ENCODE measurements at regions not wholly inside any gene's neighbourhood (a gene's known extent, or its start where the extent isn't known, plus 50 kb on each side); places are given as distances from the start of the nearest gene placed in this dataset.
A peak's percentile ranks its signal among the peaks of the same experiment; 100 is the strongest.

DNA sequence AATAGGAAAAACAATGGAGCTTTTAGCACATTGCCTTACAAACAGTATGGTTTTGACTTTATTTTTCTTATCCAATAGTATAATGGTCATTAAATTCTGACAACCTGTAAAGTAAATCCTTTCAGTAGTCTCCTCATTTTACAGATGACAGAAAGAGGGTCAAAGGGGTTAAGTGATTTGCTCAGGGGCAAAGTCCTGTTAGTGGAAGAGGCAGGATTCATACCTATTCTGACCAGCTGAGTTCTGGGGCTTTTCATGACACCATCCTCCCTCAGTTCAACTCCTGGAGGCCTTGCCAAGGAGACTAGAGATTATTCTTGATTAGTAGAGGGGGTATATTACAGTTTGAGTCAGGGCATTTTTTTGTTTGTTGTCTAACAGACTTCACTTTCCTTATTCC lies 278.7 kb upstream of the DUSP10 start:
- peaks cover 0 to 1% of the 10 kb centered on the region in 2 donors for H3K9me3 Mint-ChIP-seq
- peaks cover 0 to 15% of the 10 kb centered on the region in 2 donors for H3K27me3 Mint-ChIP-seq
- ATAC-seq (replicated peaks) (no peak), DNase-seq (no peak)
- no peak overlapping the region for H3K4me3 Mint-ChIP-seq
- peaks cover 0 to 5% of the 10 kb centered on the region in 2 donors for H3K4me1 Mint-ChIP-seq
- H3K27ac Mint-ChIP-seq = no peak overlapping the region
- no peaks in the 10 kb centered on the region for H3K36me3 Mint-ChIP-seq

GRCh38 chr1:222019029-222019428 lies 277.1 kb upstream of the DUSP10 start:
- H3K27me3 Mint-ChIP-seq = peaks cover 0 to 13% of the 10 kb centered on the region in 2 donors
- H3K27ac Mint-ChIP-seq = no peak overlapping the region
- peaks cover 0 to 1% of the 10 kb centered on the region in 2 donors for H3K9me3 Mint-ChIP-seq
- DNase-seq (no peak), ATAC-seq (replicated peaks) (no peak)
- no peak overlapping the region for H3K4me3 Mint-ChIP-seq
- peaks cover 0 to 5% of the 10 kb centered on the region in 2 donors for H3K4me1 Mint-ChIP-seq
- H3K36me3 Mint-ChIP-seq = no peaks in the 10 kb centered on the region

DNA sequence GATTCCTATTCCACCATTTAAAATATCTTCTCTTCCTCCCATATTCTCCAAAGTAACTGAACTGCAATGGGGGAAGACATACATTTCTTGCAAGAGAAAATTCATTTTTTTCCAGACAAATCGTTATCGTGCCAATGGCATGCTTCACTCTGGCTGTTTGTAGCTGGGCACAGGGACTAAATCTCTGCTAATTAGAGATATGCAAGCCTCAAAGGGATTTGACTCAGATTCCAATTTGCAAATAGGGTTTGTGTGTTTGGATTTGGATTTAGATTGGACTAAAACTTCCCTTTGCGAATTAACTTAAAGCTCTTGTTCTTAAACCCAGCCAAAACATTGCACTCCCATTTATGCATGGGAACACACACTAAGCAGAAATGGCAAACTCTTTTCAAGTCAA lies 276.2 kb upstream of the DUSP10 start:
- no peak for ATAC-seq (replicated peaks)
- no peak overlapping the region for H3K4me3 Mint-ChIP-seq
- H3K27ac Mint-ChIP-seq = no peak overlapping the region
- peaks cover 0 to 12% of the 10 kb centered on the region in 2 donors for H3K27me3 Mint-ChIP-seq
- peaks cover 0 to 1% of the 10 kb centered on the region in 2 donors for H3K9me3 Mint-ChIP-seq
- DNase-seq = no peak
- no peaks in the 10 kb centered on the region for H3K36me3 Mint-ChIP-seq
- peaks cover 2 to 5% of the 10 kb centered on the region in 2 donors for H3K4me1 Mint-ChIP-seq

DNA sequence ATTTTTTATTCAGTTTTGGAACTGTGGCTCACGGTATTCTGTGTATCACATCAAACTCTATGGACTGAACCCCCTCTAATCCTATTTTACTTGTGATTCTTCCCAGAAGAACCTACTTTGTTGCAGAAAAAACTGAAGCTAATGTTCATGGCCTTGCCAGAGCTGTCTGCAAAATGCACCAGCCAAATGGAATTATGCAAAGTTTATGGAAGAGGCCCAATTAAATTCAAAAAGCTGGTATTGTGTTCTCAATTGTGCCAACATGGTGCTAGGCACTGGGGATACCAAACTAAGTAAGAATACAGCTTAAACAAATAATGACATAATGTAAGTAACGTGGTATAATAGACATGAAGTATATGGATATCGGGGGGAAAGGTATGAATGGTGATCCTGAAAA lies 273.8 kb upstream of the DUSP10 start:
- no peaks in the 10 kb centered on the region for H3K36me3 Mint-ChIP-seq

GRCh38 chr1:222014001-222014400 lies 272.1 kb upstream of the DUSP10 start:
- no peaks in the 10 kb centered on the region for H3K36me3 Mint-ChIP-seq

More for the DNA sequence above, 273.8 kb upstream of the DUSP10 start:
- no peak for ATAC-seq (replicated peaks)
- H3K4me3 Mint-ChIP-seq = no peak overlapping the region
- peaks cover 0 to 1% of the 10 kb centered on the region in 2 donors for H3K9me3 Mint-ChIP-seq
- DNase-seq = no peak
- no peak overlapping the region for H3K27ac Mint-ChIP-seq
- peaks cover 2 to 5% of the 10 kb centered on the region in 2 donors for H3K4me1 Mint-ChIP-seq
- H3K27me3 Mint-ChIP-seq = peaks cover 0 to 9% of the 10 kb centered on the region in 2 donors

DNA sequence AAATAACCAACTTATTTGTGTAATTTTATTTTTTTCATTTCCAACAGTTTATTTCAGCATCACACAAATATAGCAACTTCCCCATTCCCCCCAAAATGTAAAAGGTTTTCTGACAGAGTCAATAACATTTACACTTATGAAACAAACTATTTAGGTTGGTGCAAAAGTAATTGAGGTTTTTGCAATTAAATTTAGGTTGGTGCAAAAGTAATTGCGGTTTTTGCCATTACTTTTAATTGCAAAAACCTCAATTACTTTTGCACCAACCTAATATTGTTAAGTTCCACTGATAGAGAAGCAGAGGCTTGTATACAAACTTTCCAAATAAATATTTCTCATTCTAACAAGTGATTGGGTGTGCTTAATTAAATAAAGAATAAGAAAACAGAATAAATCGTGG lies 270.9 kb upstream of the DUSP10 start:
- peaks cover 0 to 1% of the 10 kb centered on the region in 2 donors for H3K9me3 Mint-ChIP-seq
- peaks cover 6 to 11% of the 10 kb centered on the region in 2 donors for H3K4me1 Mint-ChIP-seq
- DNase-seq (no peak), ATAC-seq (replicated peaks) (no peak)
- no peaks in the 10 kb centered on the region for H3K36me3 Mint-ChIP-seq
- no peak overlapping the region for H3K4me3 Mint-ChIP-seq
- peaks cover 0 to 9% of the 10 kb centered on the region in 2 donors for H3K27me3 Mint-ChIP-seq
- H3K27ac Mint-ChIP-seq = no peak overlapping the region

More at GRCh38 chr1:222014001-222014400, 272.1 kb upstream of the DUSP10 start:
- peaks cover 0 to 1% of the 10 kb centered on the region in 2 donors for H3K9me3 Mint-ChIP-seq
- ATAC-seq (replicated peaks) (no peak), DNase-seq (no peak)
- peaks cover 0 to 9% of the 10 kb centered on the region in 2 donors for H3K27me3 Mint-ChIP-seq
- H3K27ac Mint-ChIP-seq = no peak overlapping the region
- no peak overlapping the region for H3K4me3 Mint-ChIP-seq
- peaks cover 4 to 7% of the 10 kb centered on the region in 2 donors for H3K4me1 Mint-ChIP-seq

DNA sequence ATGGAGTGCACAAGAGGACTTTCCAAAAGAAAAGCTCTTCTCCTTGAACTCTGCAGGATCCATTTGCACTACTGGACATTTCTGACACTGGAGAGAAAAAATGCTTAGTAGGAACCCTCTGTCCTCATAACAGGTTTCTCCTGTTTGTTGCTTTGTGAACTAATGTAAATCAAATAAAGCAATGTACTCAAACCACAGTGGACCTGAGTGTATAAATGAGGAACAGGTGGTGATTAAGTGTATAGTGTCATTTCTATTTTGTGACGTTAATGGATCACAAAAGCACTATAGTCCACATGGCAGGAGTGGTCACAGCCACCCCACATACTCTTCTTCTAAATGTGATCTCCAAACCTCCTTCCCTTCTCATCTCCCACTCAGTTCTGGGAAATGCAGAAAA lies 268.4 kb upstream of the DUSP10 start:
- H3K4me1 Mint-ChIP-seq = peaks cover 6% of the 10 kb centered on the region in 2 donors
- H3K4me3 Mint-ChIP-seq = no peak overlapping the region
- no peaks in the 10 kb centered on the region for H3K36me3 Mint-ChIP-seq

DNA sequence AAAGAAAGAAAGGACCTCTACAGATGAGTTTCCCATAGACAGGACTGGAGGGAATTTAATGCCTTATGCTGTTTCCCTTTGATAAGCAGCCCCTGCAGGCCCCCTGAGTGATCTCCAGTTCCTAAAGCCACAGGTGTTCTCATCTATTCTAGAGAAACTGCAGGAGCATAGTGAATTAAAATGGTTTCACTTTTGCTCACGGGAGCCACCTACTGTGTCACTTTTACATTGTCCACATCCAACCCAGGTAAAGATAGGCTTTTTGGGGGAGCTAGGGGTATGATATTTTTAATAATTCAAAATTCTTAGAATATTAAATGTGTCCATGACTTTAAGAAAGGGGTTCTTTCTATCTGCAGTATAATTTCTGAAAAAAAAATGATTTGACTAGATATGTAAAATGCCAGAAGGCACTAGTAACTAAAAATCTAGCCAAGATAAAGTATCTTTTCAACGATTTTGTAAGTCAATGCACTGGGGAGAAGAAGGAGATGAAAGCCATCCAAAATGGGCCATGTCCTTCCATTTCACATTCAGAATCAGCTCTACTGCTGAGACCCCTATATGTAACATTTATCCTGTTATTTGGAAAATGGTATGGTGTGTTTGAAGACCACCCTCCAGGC lies 267.3 kb upstream of the DUSP10 start:
- Mint-ChIP-seq H3K36me3 (no peaks in the 10 kb centered on the region), H3K9me3 (no peaks in the 10 kb centered on the region), H3K4me1 (peaks cover 6% of the 10 kb centered on the region in 2 donors), H3K4me3 (no peak overlapping the region), H3K27ac (peak overlapping the region; percentile 37), H3K27me3 (peaks cover 0 to 4% of the 10 kb centered on the region in 2 donors)
- ATAC-seq (replicated peaks) (peak; percentile 73 to 78), DNase-seq (peak; percentile 15)

More for the DNA sequence above, 268.4 kb upstream of the DUSP10 start:
- no peak for ATAC-seq (replicated peaks)
- DNase-seq = no peak
- no peak overlapping the region for H3K27ac Mint-ChIP-seq
- H3K9me3 Mint-ChIP-seq = no peaks in the 10 kb centered on the region
- peaks cover 0 to 4% of the 10 kb centered on the region in 2 donors for H3K27me3 Mint-ChIP-seq

GRCh38 chr1:222006715-222007114 lies 264.8 kb upstream of the DUSP10 start:
- Mint-ChIP-seq H3K9me3 (no peaks in the 10 kb centered on the region), H3K27me3 (no peaks in the 10 kb centered on the region), H3K27ac (no peak overlapping the region), H3K4me1 (peaks cover 4 to 6% of the 10 kb centered on the region in 2 donors), H3K4me3 (no peak overlapping the region), H3K36me3 (no peaks in the 10 kb centered on the region)
- DNase-seq (no peak), ATAC-seq (replicated peaks) (no peak)

DNA sequence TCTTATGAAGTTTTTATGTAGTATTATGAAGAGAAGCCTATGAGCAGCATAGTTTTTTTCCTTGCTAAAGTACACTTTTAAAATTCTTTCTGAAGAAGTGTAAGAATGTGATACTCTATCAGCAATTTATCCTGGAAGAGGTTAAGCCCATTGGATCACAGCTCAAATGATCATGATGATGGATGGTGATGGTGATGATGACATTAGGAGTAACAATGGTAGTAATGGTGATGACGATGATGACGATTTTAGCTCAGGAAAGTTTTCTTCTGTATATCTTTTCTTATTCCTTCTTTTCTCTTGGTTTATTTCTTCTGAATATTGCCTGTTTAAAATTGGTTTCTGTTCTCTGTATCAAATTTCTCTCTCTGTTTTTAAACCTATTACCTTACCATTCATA lies 262.9 kb upstream of the DUSP10 start:
- Mint-ChIP-seq H3K27me3 (no peaks in the 10 kb centered on the region), H3K9me3 (no peaks in the 10 kb centered on the region), H3K36me3 (no peaks in the 10 kb centered on the region), H3K27ac (no peak overlapping the region), H3K4me1 (peaks cover 4 to 6% of the 10 kb centered on the region in 2 donors), H3K4me3 (no peak overlapping the region)
- ATAC-seq (replicated peaks) = no peak
- no peak for DNase-seq

- H3K36me3 Mint-ChIP-seq = no peaks in the 10 kb centered on the region
- H3K27ac Mint-ChIP-seq = no peak overlapping the region
- H3K9me3 Mint-ChIP-seq = no peaks in the 10 kb centered on the region
- H3K4me1 Mint-ChIP-seq = peaks cover 3 to 5% of the 10 kb centered on the region in 2 donors
- no peak for DNase-seq
- H3K4me3 Mint-ChIP-seq = no peak overlapping the region
- no peak for ATAC-seq (replicated peaks)
- no peaks in the 10 kb centered on the region for H3K27me3 Mint-ChIP-seq
Observed at GRCh38 chr1:222004034-222004433, 262.1 kb upstream of the DUSP10 start.

- Mint-ChIP-seq H3K4me1 (peaks cover 0 to 4% of the 10 kb centered on the region in 2 donors), H3K27me3 (no peaks in the 10 kb centered on the region), H3K36me3 (peaks cover 0 to 2% of the 10 kb centered on the region in 2 donors), H3K27ac (no peak overlapping the region), H3K9me3 (no peaks in the 10 kb centered on the region), H3K4me3 (no peak overlapping the region)
- no peak for DNase-seq
- no peak for ATAC-seq (replicated peaks)
Observed at GRCh38 chr1:222002503-222002902, 260.6 kb upstream of the DUSP10 start.

DNA sequence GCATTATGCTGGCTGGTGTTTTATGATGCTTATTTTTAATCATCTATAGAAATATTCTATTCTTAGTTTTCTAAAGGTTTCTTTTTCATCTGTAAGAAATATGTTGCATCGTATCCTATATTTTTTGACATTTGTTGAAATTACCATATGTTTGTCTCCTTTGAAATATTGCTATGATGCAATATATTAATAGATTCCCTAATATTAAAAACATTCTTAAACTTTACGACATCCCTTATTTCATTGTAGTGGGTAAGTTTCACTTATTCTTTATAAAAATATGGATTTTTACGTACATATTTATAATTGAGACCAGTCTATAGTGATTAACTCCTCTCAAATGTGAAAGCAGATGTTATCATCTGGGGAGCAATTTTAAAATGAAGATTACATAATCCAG lies 258.2 kb upstream of the DUSP10 start:
- Mint-ChIP-seq H3K36me3 (peaks cover 0 to 2% of the 10 kb centered on the region in 2 donors), H3K4me1 (peaks cover 5 to 6% of the 10 kb centered on the region in 2 donors), H3K27ac (no peak overlapping the region), H3K9me3 (no peaks in the 10 kb centered on the region), H3K27me3 (no peaks in the 10 kb centered on the region), H3K4me3 (no peak overlapping the region)
- DNase-seq (no peak), ATAC-seq (replicated peaks) (no peak)

GRCh38 chr1:221998781-221999180 lies 256.9 kb upstream of the DUSP10 start:
- ATAC-seq (replicated peaks) (no peak), DNase-seq (no peak)
- H3K4me3 Mint-ChIP-seq = no peak overlapping the region
- H3K9me3 Mint-ChIP-seq = no peaks in the 10 kb centered on the region
- H3K36me3 Mint-ChIP-seq = peaks cover 0 to 2% of the 10 kb centered on the region in 2 donors
- H3K27ac Mint-ChIP-seq = no peak overlapping the region
- H3K27me3 Mint-ChIP-seq = no peaks in the 10 kb centered on the region
- H3K4me1 Mint-ChIP-seq = peaks cover 16 to 20% of the 10 kb centered on the region in 2 donors

DNA sequence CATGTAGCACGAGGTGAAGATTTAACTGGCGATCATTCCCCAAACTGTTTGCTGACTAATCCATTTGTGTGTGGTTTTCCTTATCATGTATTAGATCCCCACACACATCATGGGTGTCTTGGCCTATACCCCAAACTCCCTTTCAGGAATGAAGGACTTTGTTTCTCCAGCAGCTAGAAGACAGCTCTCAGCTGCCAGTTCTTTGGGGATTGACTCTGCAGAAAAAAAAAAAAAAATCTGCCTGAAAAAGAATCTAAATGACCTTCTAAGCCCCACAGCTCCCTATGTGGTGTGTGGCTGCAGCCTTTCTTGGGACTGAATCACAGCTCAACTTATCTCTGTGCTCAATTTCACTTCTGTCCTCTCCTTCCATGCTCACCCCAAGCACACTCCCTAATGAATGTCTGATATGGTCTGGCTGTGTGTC lies 256.3 kb upstream of the DUSP10 start:
- H3K27ac Mint-ChIP-seq = no peak overlapping the region
- DNase-seq (no peak), ATAC-seq (replicated peaks) (no peak)

More for the DNA sequence above, 256.3 kb upstream of the DUSP10 start:
- peaks cover 20 to 24% of the 10 kb centered on the region in 2 donors for H3K4me1 Mint-ChIP-seq
- H3K27me3 Mint-ChIP-seq = no peaks in the 10 kb centered on the region
- peaks cover 0 to 3% of the 10 kb centered on the region in 2 donors for H3K9me3 Mint-ChIP-seq
- H3K4me3 Mint-ChIP-seq = no peak overlapping the region
- H3K36me3 Mint-ChIP-seq = peaks cover 0 to 2% of the 10 kb centered on the region in 2 donors
